Omental fat pad (tissue), 3 donors: ENCODE measurements at regions not wholly inside any gene's neighbourhood (a gene's known extent, or its start where the extent isn't known, plus 50 kb on each side); places are given as distances from the start of the nearest gene placed in this dataset.

Source experiments
- ATAC-seq: fragments of 150-250 bp; one replicate; pipeline ENCODE4 v1.9.1; 2016; ENCODE audit warnings: mild to moderate bottlenecking, moderate library complexity; ENCODE audit not compliant: low FRiP score
- DNase-seq: peaks from one replicate; pipeline ENCODE4 v3.0.0-alpha.2; 2019; ENCODE audit warnings: low spot score
- CTCF ChIP-seq, 3 donors: fragments of 450-650 bp; IDR thresholded peaks; one replicate each; pipeline ENCODE4 v1.5.1; 2016 to 2017; ENCODE audit warnings: antibody characterized with exemption in 3 of 3, mild to moderate bottlenecking in 3 of 3, moderate library complexity in 2 of 3

- DNase-seq (no peak), ATAC-seq (no peak)
- no peak for TF ChIP-seq CTCF (IDR thresholded peaks at IDR 0.05)
Measured at GRCh38 chr1:59183749-59184317, 113.1 kb upstream of the FGGY start.

DNA sequence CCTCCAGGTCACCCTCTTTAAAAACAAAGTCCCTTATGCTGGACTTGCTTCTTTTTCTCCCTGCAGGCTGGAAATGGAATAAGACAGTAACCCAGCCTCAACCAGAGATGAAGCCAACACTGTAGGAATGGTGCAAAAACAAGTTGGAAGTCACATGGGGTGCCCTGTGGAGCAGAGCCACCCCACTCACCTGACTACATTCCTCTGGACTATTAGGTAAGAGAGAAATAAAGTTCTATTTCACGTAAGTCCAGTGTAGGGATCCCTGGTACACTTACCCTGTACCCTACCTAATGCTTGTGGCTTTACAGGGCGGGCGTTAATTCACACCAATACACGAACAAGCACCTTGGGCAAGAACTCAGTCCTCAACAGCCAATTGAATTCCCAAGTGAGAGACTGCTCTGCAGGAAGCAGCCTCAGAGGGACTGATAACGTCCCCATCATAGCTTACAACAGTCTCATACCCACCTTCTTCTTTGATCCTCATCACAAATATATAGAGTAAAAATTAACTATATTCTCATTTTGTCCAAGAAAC is 112.5 kb upstream of the FGGY start:
- TF ChIP-seq CTCF (IDR thresholded peaks at IDR 0.05): no peak
- ATAC-seq: no peak
- DNase-seq: no peak

GRCh38 chr1:59185163-59185860 is 111.6 kb upstream of the FGGY start:
- ATAC-seq: no peak
- no peak for TF ChIP-seq CTCF (IDR thresholded peaks at IDR 0.05)
- DNase-seq: no peak

DNA sequence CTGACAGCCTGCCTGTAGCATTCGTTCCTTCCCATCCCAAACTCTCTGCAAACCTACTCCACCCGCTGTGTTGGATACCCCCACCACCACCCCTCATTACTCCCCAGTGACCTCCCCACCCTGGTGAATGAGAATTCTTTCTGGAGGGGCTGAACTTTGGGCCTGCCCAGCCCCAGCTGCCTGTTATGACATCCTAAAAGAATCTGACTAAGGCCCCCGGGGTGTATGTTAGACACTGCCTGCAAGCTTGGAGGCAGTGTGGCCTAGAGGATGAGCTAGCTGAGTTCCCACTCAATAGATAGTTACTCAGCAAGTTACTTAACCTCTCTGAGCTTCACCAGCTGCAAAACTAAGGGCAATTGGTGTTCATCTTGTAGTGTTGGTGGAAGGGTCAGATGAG is 110.2 kb upstream of the FGGY start:
- DNase-seq (no peak), ATAC-seq (peak; percentile 78)
- TF ChIP-seq CTCF (IDR thresholded peaks at IDR 0.05): no peak

- ATAC-seq (no peak), DNase-seq (no peak)
- TF ChIP-seq CTCF (IDR thresholded peaks at IDR 0.05): no peak
Measured at GRCh38 chr1:59188413-59189213, 108.3 kb upstream of the FGGY start.

- DNase-seq (no peak), ATAC-seq (no peak)
- TF ChIP-seq CTCF (IDR thresholded peaks at IDR 0.05): no peak
Measured at GRCh38 chr1:59193443-59194093, 103.3 kb upstream of the FGGY start.
